Nephron progenitor cell (in vitro differentiated cells): ENCODE measurements at regions not wholly inside any gene's neighbourhood (a gene's known extent, or its start where the extent isn't known, plus 50 kb on each side); places are given as distances from the start of the nearest gene placed in this dataset.
"Not testable (repeated sequence)": the region's sequence is repeated elsewhere in the genome, so short reads cannot be mapped to it uniquely, and the experiment has no call there.

ENCODE experiments used
- DNase-seq: peaks from one replicate; pipeline ENCODE4 v3.0.0; 2021
- H3K27ac Mint-ChIP-seq: 2 replicates; pipeline ENCODE4 v1.8.0; 2021; ENCODE audit warnings: mild to moderate bottlenecking, moderate library complexity, mixed read lengths
- H3K27me3 Mint-ChIP-seq: 2 replicates; pipeline ENCODE4 v1.8.0; 2021; ENCODE audit warnings: mild to moderate bottlenecking, low read depth, mixed read lengths; ENCODE audit not compliant: poor library complexity
- H3K36me3 Mint-ChIP-seq: 2 replicates; pipeline ENCODE4 v1.8.0; 2021; ENCODE audit warnings: low read depth, mixed read lengths
- H3K4me1 Mint-ChIP-seq: 2 replicates; pipeline ENCODE4 v1.8.0; 2021; ENCODE audit warnings: mixed read lengths
- H3K4me3 Mint-ChIP-seq: 2 replicates; pipeline ENCODE4 v1.8.0; 2021; ENCODE audit warnings: mild to moderate bottlenecking, moderate library complexity, mixed read lengths
- H3K9me3 Mint-ChIP-seq: 2 replicates; pipeline ENCODE4 v1.8.0; 2021; ENCODE audit warnings: mild to moderate bottlenecking, moderate library complexity, mixed read lengths

DNA sequence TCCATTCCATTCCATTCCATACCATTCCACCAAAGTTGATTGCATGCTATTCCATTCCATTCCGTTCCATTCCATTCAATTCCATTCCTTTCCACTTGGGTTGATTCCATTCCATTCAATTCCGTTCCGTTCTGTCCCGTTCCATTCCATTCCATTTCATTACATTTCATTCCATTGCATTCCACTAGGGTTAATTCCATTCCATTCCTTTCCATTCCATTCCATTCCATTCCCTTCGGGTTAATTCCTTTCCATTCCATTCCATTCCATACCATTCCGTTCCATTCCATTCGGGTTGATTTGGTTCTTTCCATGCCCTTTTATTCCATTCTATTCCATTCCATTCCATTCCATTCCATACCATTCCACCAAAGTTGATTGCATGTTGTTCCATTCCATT is 131.9 kb downstream of the CWH43 start:
- not testable (repeated sequence) for H3K4me1 Mint-ChIP-seq, H3K27me3 Mint-ChIP-seq, DNase-seq, H3K27ac Mint-ChIP-seq, H3K4me3 Mint-ChIP-seq
- Mint-ChIP-seq H3K9me3 (peaks cover 81% of the 10 kb centered on the region), H3K36me3 (peaks cover 55% of the 10 kb centered on the region)

DNA sequence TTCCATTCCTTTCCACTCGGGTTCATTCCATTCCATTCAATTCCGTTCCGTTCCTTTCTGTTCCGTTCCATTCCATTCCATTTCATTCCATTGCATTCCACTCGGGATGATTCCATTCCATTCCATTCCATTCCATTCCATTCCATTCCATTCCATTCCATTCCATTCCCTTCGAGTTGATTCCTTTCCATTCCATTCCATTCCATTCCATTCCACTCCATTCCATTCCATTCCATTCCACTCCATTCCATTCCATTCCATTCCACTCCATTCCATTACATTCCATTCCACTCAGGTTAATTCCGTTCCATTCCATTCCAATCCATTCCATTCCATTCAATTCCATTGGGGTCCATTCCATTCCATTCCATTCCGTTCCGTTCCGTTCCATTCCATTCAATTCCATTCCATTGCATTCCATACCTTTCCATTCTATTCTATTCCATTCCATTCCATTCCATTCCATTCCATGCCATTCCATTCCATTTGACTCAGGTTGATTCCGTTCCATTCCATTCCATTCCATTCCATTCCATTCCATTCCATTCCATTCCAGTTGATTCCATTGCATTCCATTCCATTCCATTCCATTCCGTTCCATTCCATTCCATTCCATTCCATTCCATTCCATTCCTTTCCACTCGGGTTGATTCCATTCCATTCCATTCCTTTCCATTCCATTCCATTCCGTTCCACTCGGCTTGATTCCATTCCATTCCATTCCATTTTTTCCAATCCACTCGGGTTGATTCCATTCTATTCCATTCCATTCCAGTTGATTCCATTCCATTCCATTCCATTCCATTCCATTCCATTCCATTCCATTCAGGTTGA is 132.5 kb downstream of the CWH43 start:
- not testable (repeated sequence) for H3K4me1 Mint-ChIP-seq, H3K4me3 Mint-ChIP-seq, H3K27me3 Mint-ChIP-seq, DNase-seq, H3K27ac Mint-ChIP-seq
- Mint-ChIP-seq H3K9me3 (peaks cover 77% of the 10 kb centered on the region), H3K36me3 (peaks cover 52% of the 10 kb centered on the region)

DNA sequence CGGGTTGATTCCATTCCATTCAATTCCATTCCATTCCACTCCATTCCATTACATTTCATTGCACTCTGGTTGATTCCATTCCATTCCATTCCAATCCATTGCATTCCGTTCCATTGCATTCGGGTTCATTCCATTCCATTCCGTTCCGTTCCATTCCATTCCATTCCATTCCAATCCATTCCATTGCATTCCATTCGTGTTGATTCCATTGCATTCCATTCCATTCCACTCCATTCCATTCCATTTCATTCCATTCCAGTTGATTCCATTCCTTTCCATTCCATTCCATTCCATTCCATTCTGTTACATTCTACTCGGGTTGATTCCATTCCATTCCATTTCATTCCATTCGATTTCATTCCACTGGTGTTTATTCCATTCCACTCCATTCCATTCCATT is 133.3 kb downstream of the CWH43 start:
- not testable (repeated sequence) for H3K4me1 Mint-ChIP-seq, H3K27me3 Mint-ChIP-seq, H3K4me3 Mint-ChIP-seq, DNase-seq, H3K27ac Mint-ChIP-seq
- Mint-ChIP-seq H3K9me3 (peaks cover 71% of the 10 kb centered on the region), H3K36me3 (peaks cover 49% of the 10 kb centered on the region)

DNA sequence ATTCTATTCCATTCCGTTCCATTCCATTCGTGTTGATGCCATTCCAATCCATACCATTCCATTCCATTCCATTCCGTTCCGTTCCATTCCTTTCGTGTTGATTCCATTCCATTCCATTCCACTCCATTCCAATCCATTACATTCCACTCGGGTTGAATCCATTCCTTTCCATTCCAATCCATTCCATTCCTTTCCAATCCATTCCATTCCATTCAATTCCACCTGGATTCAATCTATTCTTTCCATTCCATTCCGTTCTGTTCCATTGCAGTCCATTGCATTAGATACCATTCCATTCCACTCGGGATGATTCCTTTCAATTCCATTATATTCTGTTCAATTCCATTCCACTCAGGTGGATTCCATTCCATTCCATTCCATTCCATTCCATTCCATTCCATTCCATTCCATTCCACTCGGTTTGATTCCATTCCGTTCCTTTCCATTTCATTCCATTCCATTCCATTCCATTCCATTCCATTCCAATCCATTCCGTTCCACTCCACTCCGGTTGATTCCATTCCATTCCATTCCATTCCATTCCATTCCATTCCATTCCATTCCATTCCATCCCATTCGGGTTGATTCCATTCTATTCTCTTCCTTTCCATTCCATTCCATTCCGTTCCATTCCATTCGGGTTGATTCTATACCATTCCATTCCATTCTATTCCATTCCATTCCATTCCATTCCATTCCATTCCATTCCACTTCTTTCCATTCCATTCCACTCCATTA is 134.1 kb downstream of the CWH43 start:
- H3K27me3 Mint-ChIP-seq, H3K4me1 Mint-ChIP-seq, DNase-seq, H3K27ac Mint-ChIP-seq, H3K4me3 Mint-ChIP-seq: not testable (repeated sequence)
- Mint-ChIP-seq H3K36me3 (peaks cover 47% of the 10 kb centered on the region), H3K9me3 (peaks cover 63% of the 10 kb centered on the region)

- not testable (repeated sequence) for H3K27ac Mint-ChIP-seq, H3K4me3 Mint-ChIP-seq, H3K27me3 Mint-ChIP-seq, DNase-seq, H3K4me1 Mint-ChIP-seq
- Mint-ChIP-seq H3K9me3 (peaks cover 57% of the 10 kb centered on the region), H3K36me3 (peaks cover 47% of the 10 kb centered on the region)
Measured at GRCh38 chr4:49120804-49121203, 134.7 kb downstream of the CWH43 start.

DNA sequence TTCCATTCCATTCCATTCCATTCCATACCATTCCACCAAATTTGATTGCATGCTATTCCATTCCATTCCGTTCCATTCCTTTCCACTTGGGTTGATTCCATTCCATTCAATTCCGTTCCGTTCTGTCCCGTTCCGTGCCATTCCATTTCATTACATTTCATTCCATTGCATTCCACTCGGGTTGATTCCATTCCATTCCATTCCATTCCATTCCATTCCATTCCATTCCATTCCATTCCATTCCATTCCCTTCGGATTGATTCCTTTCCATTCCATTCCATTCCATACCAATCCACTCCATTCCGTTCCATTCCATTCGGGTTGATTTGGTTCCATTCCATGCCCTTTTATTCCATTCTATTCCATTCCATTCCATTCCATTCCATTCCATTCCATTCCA is 140.4 kb downstream of the CWH43 start:
- not testable (repeated sequence) for H3K36me3 Mint-ChIP-seq, H3K27ac Mint-ChIP-seq, H3K27me3 Mint-ChIP-seq, DNase-seq, H3K4me3 Mint-ChIP-seq, H3K4me1 Mint-ChIP-seq
- peaks cover 25% of the 10 kb centered on the region for H3K9me3 Mint-ChIP-seq

GRCh38 chr4:49126858-49127257 is 140.8 kb downstream of the CWH43 start:
- H3K36me3 Mint-ChIP-seq, DNase-seq, H3K4me1 Mint-ChIP-seq, H3K27me3 Mint-ChIP-seq, H3K27ac Mint-ChIP-seq, H3K4me3 Mint-ChIP-seq: not testable (repeated sequence)
- H3K9me3 Mint-ChIP-seq = peaks cover 28% of the 10 kb centered on the region

DNA sequence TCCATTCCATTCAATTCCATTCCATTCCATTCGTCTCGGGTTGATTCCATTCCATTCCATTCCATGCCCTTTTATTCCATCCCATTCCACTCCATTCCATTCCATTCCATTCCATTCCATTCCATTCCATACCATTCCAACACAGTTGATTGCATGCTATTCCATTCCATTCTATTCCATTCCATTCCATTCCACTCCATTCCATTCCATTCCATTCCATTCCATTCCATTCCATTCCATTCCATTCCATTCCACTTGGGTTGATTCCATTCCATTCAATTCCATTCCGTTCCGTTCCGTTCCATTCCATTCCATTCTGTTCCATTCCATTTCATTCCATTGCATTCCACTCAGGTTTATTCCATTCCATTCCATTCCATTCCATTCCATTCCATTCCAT is 143.3 kb downstream of the CWH43 start:
- H3K9me3 Mint-ChIP-seq = peaks cover 34% of the 10 kb centered on the region
- not testable (repeated sequence) for H3K36me3 Mint-ChIP-seq, H3K27ac Mint-ChIP-seq, DNase-seq, H3K4me3 Mint-ChIP-seq, H3K4me1 Mint-ChIP-seq, H3K27me3 Mint-ChIP-seq

DNA sequence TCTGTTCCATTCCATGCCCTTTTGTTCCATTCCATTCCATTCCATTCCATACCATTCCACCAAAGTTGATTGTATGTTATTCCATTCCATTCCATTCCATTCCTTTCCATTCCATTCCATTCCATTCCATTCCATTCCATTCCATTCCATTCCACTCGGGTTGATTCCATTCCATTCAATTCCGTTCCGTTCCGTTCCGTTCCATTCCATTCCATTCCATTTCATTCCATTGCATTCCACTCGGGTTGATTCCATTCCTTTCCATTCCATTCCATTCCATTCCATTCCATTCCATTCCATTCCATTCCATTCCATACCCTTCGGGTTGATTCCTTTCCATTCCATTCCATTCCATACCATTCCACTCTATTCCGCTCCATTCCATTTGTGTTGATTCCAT is 143.8 kb downstream of the CWH43 start:
- not testable (repeated sequence) for H3K27ac Mint-ChIP-seq, H3K4me3 Mint-ChIP-seq, H3K36me3 Mint-ChIP-seq, DNase-seq, H3K27me3 Mint-ChIP-seq, H3K4me1 Mint-ChIP-seq
- peaks cover 39% of the 10 kb centered on the region for H3K9me3 Mint-ChIP-seq

GRCh38 chr4:49130724-49131123 is 144.6 kb downstream of the CWH43 start:
- DNase-seq, H3K4me1 Mint-ChIP-seq, H3K27me3 Mint-ChIP-seq, H3K27ac Mint-ChIP-seq, H3K4me3 Mint-ChIP-seq, H3K36me3 Mint-ChIP-seq: not testable (repeated sequence)
- peaks cover 42% of the 10 kb centered on the region for H3K9me3 Mint-ChIP-seq

DNA sequence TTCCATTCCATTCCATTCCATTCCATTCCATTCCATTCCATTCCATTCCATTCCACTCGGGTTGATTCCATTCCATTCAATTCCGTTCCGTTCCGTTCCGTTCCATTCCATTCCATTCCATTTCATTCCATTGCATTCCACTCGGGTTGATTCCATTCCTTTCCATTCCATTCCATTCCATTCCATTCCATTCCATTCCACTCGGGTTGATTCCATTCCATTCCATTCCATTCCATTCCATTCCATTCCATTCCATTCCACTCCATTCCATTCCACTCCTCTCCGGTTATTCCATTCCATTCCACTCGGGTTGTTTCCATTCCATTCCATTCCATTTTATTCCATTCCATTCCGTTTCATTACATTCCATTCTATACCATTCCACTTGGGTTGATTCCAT is 151.0 kb downstream of the CWH43 start:
- H3K4me1 Mint-ChIP-seq, H3K27ac Mint-ChIP-seq, H3K4me3 Mint-ChIP-seq, DNase-seq, H3K27me3 Mint-ChIP-seq: not testable (repeated sequence)
- H3K9me3 Mint-ChIP-seq = peaks cover 44% of the 10 kb centered on the region
- H3K36me3 Mint-ChIP-seq = peaks cover 20% of the 10 kb centered on the region

- not testable (repeated sequence) for H3K4me1 Mint-ChIP-seq, H3K27ac Mint-ChIP-seq, DNase-seq, H3K27me3 Mint-ChIP-seq, H3K4me3 Mint-ChIP-seq
- peaks cover 24% of the 10 kb centered on the region for H3K36me3 Mint-ChIP-seq
- peaks cover 47% of the 10 kb centered on the region for H3K9me3 Mint-ChIP-seq
Measured at GRCh38 chr4:49137961-49138360, 151.9 kb downstream of the CWH43 start.

- H3K27me3 Mint-ChIP-seq, H3K4me3 Mint-ChIP-seq, DNase-seq, H3K4me1 Mint-ChIP-seq, H3K27ac Mint-ChIP-seq: not testable (repeated sequence)
- Mint-ChIP-seq H3K9me3 (peaks cover 51% of the 10 kb centered on the region), H3K36me3 (peaks cover 30% of the 10 kb centered on the region)
Measured at GRCh38 chr4:49138818-49139217, 152.7 kb downstream of the CWH43 start.

GRCh38 chr4:49139513-49139912 is 153.4 kb downstream of the CWH43 start:
- not testable (repeated sequence) for H3K27me3 Mint-ChIP-seq, H3K4me3 Mint-ChIP-seq, H3K4me1 Mint-ChIP-seq, DNase-seq, H3K27ac Mint-ChIP-seq
- H3K36me3 Mint-ChIP-seq = peaks cover 37% of the 10 kb centered on the region
- H3K9me3 Mint-ChIP-seq = peaks cover 51% of the 10 kb centered on the region

DNA sequence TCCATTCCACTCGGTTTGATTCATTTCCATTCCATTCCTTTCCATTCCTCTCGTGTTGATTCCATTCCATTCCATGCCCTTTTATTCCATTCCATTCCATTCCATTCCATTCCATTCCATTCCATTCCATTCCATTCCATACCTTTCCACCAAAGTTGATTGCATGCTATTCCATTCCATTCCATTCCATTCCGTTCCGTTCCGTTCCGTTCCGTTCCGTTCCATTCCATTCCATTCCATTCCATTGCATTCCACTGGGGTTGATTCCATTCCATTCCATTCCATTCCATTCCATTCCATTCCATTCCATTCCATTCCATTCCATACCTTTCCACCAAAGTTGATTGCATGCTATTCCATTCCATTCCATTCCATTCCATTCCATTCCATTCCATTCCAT is 154.3 kb downstream of the CWH43 start:
- peaks cover 53% of the 10 kb centered on the region for H3K9me3 Mint-ChIP-seq
- not testable (repeated sequence) for H3K4me3 Mint-ChIP-seq, H3K4me1 Mint-ChIP-seq, H3K27ac Mint-ChIP-seq, H3K27me3 Mint-ChIP-seq
- H3K36me3 Mint-ChIP-seq = peaks cover 43% of the 10 kb centered on the region
- DNase-seq = peak; percentile 3
